Stimulated activated CD8-positive, alpha-beta memory T cell treated with anti-CD3 and anti-CD28 coated beads, Interleukin-4, amount 100 ng/mL, for 1 hour (primary cell): ENCODE measurements at regions not wholly inside any gene's neighbourhood (a gene's known extent, or its start where the extent isn't known, plus 50 kb on each side); places are given as distances from the start of the nearest gene placed in this dataset.

Experiments
- DNase-seq, 2 donors: peaks; one replicate each; pipeline ENCODE4 v3.0.0-alpha.2; 2020; ENCODE audit warnings: low read depth in 2 of 2, low spot score in 1 of 2

GRCh38 chr17:77839698-77840512 is 118.6 kb upstream of the TNRC6C start:
- DNase-seq = no peak

GRCh38 chr17:77840513-77841165 is 117.9 kb upstream of the TNRC6C start:
- no peak for DNase-seq

- no peak for DNase-seq
Measured at GRCh38 chr17:77841742-77842527, 116.6 kb upstream of the TNRC6C start.

DNA sequence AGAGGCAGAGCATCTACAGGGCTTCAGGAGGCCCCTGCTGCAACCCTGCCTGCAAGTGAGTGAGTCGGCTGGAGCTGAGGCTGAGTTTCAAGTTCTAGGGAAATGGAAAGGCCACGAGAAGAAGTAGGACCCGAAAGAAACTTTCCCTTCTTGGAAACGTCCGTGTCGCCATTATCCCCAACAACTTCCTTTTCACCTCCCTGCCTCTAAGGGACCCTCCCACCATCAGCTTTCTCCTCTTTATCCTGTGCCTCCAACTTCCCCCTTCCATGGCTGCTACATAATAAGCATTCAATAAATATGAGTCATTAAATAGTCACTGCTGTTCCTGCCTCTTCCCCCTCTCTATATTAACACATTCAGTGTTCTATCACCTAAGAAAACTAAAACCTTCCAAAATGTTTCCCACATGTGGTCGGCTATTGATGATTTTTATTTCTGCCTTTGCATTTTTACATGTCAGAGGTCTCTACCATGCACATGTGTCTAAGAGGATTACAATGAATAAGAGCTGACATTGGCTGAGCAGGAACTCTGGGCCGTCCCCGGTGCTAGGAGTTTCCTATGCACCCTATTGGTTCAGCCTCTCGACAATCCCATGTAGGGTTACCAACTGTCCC is 115.9 kb upstream of the TNRC6C start:
- no peak for DNase-seq

GRCh38 chr17:77843255-77843895 is 115.1 kb upstream of the TNRC6C start:
- DNase-seq = peak; percentile 32 to 52

DNA sequence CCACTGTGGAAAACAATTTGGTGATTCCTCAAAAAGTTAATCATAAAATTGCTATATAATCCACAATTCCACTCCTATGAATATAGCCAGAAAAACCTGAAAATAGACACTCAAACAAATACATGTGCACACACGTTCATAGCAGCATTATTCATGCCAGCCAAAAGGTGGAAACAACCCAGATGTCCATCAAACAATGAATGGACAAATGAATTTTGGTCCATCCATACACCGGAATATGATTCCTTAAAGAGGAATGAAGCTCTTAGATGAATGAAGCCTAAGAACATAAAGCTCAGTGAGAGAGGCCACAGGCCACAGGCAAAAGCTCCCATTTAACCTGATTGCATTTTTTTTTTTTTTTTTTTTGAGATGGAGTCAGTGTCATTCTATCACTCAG is 114.6 kb upstream of the TNRC6C start:
- no peak for DNase-seq

DNA sequence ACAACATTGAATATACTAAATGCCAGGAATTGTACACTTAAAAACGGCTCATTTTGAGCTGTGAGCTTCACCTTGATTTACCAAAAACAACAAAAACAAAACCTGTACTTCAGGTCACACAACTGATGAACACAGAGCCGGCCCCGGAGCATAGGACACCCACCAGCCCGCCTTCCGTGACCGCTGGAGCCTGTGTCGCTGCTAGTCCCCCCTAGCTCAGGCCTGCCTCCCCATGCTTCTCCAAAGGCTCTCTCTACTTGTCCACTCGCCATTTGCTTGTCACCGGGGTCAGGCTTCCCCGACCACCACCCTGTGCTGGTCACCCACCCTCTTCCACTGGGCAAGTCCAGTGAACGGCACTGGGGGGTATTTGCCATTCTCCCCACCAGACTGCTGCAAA is 113.8 kb upstream of the TNRC6C start:
- DNase-seq = no peak

- no peak for DNase-seq
Measured at GRCh38 chr17:77845541-77846225, 112.8 kb upstream of the TNRC6C start.

DNA sequence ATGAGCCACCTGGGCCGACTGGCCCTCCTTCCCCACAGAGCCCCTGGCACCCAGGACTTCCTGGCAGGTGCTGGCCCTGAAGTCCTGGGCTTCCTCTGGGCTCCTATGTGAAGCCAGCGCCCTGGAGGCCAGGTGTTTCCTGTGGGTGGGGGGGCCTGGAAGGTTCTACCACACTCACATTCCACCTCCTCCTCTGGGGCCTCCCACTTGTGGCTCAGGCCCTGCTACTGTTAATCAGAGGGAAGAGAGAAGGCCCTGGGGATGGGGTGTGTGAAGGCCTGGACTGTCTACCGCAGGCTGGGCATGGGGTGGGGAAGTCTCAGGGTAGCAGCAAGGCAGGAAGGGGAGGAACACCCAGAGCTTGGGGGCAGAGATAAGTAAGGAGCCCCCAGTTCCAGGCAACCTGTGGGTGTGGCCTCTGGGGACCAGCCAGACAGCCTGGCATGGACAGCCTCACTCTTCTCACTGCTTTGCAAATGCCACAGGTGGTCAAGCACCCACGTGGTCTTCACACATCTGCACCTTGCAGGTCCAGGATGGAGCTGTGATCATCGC is 111.9 kb upstream of the TNRC6C start:
- no peak for DNase-seq

DNA sequence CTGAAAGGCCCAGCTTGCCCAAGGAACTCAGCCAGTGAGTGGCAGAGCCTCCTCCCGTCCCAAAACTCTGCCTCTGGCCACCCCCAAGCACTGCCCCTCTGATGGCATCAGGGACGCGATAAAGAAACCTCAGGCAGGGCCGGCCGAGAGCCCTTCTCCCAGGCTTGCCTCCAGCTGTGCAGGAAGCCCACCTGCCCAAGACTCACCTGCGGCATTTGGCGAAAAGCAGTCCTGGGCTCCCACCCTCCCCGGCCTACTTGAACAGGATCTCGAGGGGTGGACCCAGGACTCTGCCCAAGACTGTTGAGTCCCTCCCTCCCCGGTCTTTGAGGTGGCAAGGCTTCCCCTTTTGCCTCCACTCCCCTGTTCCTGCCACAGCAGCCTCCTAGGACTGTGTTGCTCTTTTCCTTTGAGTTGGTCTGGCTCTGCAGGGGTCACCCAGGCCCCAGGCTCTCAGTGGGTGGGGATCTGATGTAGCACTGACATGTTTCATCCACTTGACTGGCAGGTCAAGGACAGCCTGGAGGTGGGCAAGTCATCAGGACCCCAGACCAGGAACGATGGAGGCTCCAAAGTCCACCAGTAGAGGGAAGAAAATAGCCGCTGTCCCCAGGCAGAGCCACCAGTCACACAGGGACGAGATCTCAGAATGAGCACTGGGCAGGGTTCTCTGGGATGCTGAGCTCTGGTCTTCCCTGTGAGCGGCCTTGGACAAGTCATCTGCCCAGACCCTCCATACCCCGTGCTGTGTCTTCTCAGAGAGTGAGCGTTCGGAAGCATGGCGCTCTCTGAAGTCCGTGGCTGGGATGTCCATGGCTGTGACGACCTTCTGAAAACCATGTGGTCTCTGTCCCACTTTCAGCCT is 111.0 kb upstream of the TNRC6C start:
- DNase-seq = no peak

GRCh38 chr17:77848257-77848656 is 110.2 kb upstream of the TNRC6C start:
- no peak for DNase-seq

DNA sequence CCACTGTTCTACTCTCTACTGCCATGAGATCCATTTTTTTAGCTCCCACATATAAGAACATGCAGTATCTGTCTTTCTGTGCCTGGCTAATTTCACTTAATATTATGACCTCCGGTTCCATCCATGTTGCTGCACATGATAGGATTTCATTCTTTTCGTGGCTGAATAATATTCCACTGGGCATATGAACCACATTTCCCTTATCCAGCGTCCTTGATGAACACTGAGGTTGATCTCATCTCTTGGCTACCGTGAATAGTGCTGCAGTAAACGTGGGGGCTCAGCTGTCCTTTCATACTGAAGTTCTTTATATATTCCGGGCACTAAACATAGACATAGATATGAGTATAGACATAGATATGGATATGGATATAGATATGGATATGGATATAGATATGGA is 109.3 kb upstream of the TNRC6C start:
- DNase-seq = no peak

DNA sequence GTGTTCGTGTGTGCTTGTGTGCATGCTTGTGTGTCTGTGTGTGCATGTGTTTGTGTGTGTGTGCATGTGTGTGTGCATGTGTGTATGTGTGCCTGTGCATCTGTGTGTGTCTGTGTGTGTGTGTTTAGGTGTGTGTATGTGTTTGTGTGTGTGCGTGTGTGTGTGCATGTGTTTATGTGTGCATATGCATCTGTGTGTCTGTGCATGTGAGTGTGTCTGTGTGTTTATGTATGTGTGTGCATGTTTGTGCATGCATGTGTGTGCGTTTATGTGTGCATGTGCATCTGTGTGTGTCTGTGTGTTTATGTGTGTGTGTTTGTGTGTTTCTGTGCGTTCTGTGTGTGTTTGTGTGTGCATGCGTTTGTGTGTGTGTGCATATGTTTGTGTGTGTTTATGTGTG is 106.6 kb upstream of the TNRC6C start:
- DNase-seq = no peak

DNA sequence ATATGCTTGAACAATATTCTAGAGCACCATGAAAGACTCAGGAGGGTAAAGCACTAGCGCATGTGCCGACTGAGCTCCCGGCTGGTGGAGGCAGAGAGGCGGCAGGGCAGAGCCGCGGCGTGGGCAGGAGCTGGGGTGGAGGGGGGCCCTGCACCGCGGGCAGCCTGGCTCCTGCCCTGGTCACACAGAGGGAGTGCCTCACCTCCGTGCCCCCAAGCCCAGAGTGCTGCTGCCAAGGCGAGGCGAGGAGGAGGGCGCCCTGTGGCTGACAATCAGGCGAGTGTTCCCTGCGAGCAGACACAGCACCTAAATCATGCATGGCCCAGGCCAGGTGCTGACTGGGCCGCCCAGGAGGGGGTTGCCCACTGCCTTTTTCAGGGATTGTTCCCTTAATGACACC is 105.8 kb upstream of the TNRC6C start:
- DNase-seq = no peak

- no peak for DNase-seq
Measured at GRCh38 chr17:77853191-77853977, 105.1 kb upstream of the TNRC6C start.

GRCh38 chr17:77854083-77854758 is 104.3 kb upstream of the TNRC6C start:
- DNase-seq = no peak

- DNase-seq = no peak
Measured at GRCh38 chr17:77854759-77855745, 103.5 kb upstream of the TNRC6C start.
